ENCODE measurements at regions not wholly inside any gene's neighbourhood (a gene's known extent, or its start where the extent isn't known, plus 50 kb on each side); places are given as distances from the start of the nearest gene placed in this dataset.

GRCh38 chr11:45037434-45038005 is 86.8 kb upstream of the TP53I11 start:
- DNase-seq = no peak

- no peak for DNase-seq
These were observed 88.2 kb upstream of the TP53I11 start for GRCh38 chr11:45038923-45039322.

- DNase-seq = no peak
These were observed 90.9 kb upstream of the TP53I11 start for GRCh38 chr11:45041596-45041995.

GRCh38 chr11:45042560-45042959 is 91.9 kb upstream of the TP53I11 start:
- DNase-seq = peak; percentile 36

- no peak for DNase-seq
These were observed 93.2 kb upstream of the TP53I11 start for GRCh38 chr11:45043755-45044475.

GRCh38 chr11:45045683-45046471 is 95.2 kb upstream of the TP53I11 start:
- peak; percentile 57 for DNase-seq

- DNase-seq = no peak
These were observed 97.7 kb upstream of the TP53I11 start for GRCh38 chr11:45048313-45048841.

- no peak for DNase-seq
These were observed 97.4 kb upstream of the PRDM11 start for GRCh38 chr11:45048870-45049691.

- DNase-seq = no peak
These were observed 96.3 kb upstream of the PRDM11 start for GRCh38 chr11:45050111-45050510.

- no peak for DNase-seq
These were observed 94.8 kb upstream of the PRDM11 start for GRCh38 chr11:45051621-45052020.

- DNase-seq = no peak
These were observed 94.1 kb upstream of the PRDM11 start for GRCh38 chr11:45052361-45052760.

- no peak for DNase-seq
These were observed 92.5 kb upstream of the PRDM11 start for GRCh38 chr11:45053736-45054446.

GRCh38 chr11:45054956-45055355 is 91.5 kb upstream of the PRDM11 start:
- no peak for DNase-seq

- no peak for DNase-seq
These were observed 89.9 kb upstream of the PRDM11 start for GRCh38 chr11:45056529-45056928.

GRCh38 chr11:45057938-45058646 is 88.3 kb upstream of the PRDM11 start:
- DNase-seq = no peak

GRCh38 chr11:45058647-45058950 is 87.8 kb upstream of the PRDM11 start:
- no peak for DNase-seq

- DNase-seq = no peak
These were observed 85.7 kb upstream of the PRDM11 start for GRCh38 chr11:45060707-45061106.

GRCh38 chr11:45061641-45062040 is 84.8 kb upstream of the PRDM11 start:
- DNase-seq = no peak

- DNase-seq = no peak
These were observed 84.3 kb upstream of the PRDM11 start for GRCh38 chr11:45062115-45062514.

GRCh38 chr11:45062974-45063635 is 83.3 kb upstream of the PRDM11 start:
- DNase-seq = no peak

GRCh38 chr11:45063669-45064068 is 82.8 kb upstream of the PRDM11 start:
- DNase-seq = no peak
